ENCODE measurements at regions not wholly inside any gene's neighbourhood (a gene's known extent, or its start where the extent isn't known, plus 50 kb on each side); places are given as distances from the start of the nearest gene placed in this dataset.

- TF ChIP-seq EZH2 (IDR thresholded peaks at IDR 0.05; ENCODE audit: low read length, unreplicated experiment) = no peak
- TF ChIP-seq, protein P1, sequence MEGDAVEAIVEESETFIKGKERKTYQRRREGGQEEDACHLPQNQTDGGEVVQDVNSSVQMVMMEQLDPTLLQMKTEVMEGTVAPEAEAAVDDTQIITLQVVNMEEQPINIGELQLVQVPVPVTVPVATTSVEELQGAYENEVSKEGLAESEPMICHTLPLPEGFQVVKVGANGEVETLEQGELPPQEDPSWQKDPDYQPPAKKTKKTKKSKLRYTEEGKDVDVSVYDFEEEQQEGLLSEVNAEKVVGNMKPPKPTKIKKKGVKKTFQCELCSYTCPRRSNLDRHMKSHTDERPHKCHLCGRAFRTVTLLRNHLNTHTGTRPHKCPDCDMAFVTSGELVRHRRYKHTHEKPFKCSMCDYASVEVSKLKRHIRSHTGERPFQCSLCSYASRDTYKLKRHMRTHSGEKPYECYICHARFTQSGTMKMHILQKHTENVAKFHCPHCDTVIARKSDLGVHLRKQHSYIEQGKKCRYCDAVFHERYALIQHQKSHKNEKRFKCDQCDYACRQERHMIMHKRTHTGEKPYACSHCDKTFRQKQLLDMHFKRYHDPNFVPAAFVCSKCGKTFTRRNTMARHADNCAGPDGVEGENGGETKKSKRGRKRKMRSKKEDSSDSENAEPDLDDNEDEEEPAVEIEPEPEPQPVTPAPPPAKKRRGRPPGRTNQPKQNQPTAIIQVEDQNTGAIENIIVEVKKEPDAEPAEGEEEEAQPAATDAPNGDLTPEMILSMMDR (conservative IDR thresholded peaks at IDR 0.05; ENCODE audit: low read depth, low read length) = no peak
Measured at GRCh38 chr21:36235058-36235582, 78.5 kb downstream of the DOP1B start.
